ENCODE measurements at regions not wholly inside any gene's neighbourhood (a gene's known extent, or its start where the extent isn't known, plus 50 kb on each side); places are given as distances from the start of the nearest gene placed in this dataset.

- TF ChIP-seq PHF8 (IDR thresholded peaks at IDR 0.05; ENCODE audit: borderline replicate concordance, low read depth), result no peak
- no peak for TF ChIP-seq RCOR1 (IDR thresholded peaks at IDR 0.05; ENCODE audit: low read depth, low read length)
- TF ChIP-seq EHF (CRISPR knock-in tag; IDR thresholded peaks at IDR 0.05), result no peak
- TF ChIP-seq NFE2L2 (conservative IDR thresholded peaks at IDR 0.05; ENCODE audit: low read length), result no peak
- no peak for TF ChIP-seq POLR2AphosphoS2 (conservative IDR thresholded peaks at IDR 0.05; ENCODE audit: low read length)
- TF ChIP-seq MAZ (IDR thresholded peaks at IDR 0.05; ENCODE audit: borderline replicate concordance, low read depth, low read length), result no peak
- TF ChIP-seq ZNF302 (CRISPR knock-in tag; IDR thresholded peaks at IDR 0.05), result no peak
- no peak for TF ChIP-seq SMC3 (IDR thresholded peaks at IDR 0.05)
- FAIRE-seq (no peak), DNase-seq (ENCODE audit: low read depth in 1 of 2, low spot score in 1 of 2) (no peak), ATAC-seq (no peak)
- Histone ChIP-seq H3K4me3 (no peak overlapping the region), H3K4me1 (no peaks in the 10 kb centered on the region), H3K9me3 (no peaks in the 10 kb centered on the region; the same call in 2 of the 3 replicates), H3K27ac (no peak overlapping the region), H3K4me2 (no peak overlapping the region)
- CTCF ChIA-PET, result interaction anchor here (1.2 to 8.4 kb wide), 3 partner anchors 10 to 525 kb away, joined by 3 to 61 read pairs (median 6); no protein-coding TSS in a partner anchor
- POLR2A ChIA-PET, result no interaction called here
- WGBS (ENCODE audit: missing lambda C conversion rate), result 32% methylated on average over 4 of the region's 7 CpGs
These were observed 96.6 kb upstream of the GPR26 start for GRCh38 chr10:123569436-123570035.

GRCh38 chr10:123570051-123570897 lies 95.9 kb upstream of the GPR26 start:
- no peak for FAIRE-seq
- ATAC-seq, result no peak
- H3K9me3 ChIP-seq, result no peaks in the 10 kb centered on the region; the same call in 2 of the 3 replicates
- ChIA-PET POLR2A (no interaction called here), CTCF (interaction anchor here (1.2 to 8.4 kb wide), 4 partner anchors 10 to 526 kb away, joined by 3 to 61 read pairs (median 4); no protein-coding TSS in a partner anchor)
- H3K4me3 ChIP-seq, result no peak overlapping the region
- WGBS (ENCODE audit: missing lambda C conversion rate), result 44% methylated on average over 10 of the region's 20 CpGs
- no peak overlapping the region for H3K27ac ChIP-seq
- DNase-seq (ENCODE audit: low read depth in 1 of 2, low spot score in 1 of 2), result no peak
- no peak overlapping the region for H3K4me2 ChIP-seq
- no peaks in the 10 kb centered on the region for H3K4me1 ChIP-seq
- TF ChIP-seq NR3C1 (IDR thresholded peaks at IDR 0.05) (no peak), JUNB (IDR thresholded peaks at IDR 0.05) (no peak), CBX2 (IDR thresholded peaks at IDR 0.05; ENCODE audit: borderline replicate concordance, low read depth) (no peak), MYC (IDR thresholded peaks at IDR 0.05; ENCODE audit: borderline replicate concordance, low read length) (no peak), FOSL2 (IDR thresholded peaks at IDR 0.05) (no peak), FOSL2 (CRISPR knock-in tag; IDR thresholded peaks at IDR 0.05) (no peak), RARB (CRISPR knock-in tag; IDR thresholded peaks at IDR 0.05) (no peak), MAX (IDR thresholded peaks at IDR 0.05) (no peak), EHF (CRISPR knock-in tag; IDR thresholded peaks at IDR 0.05) (no peak), TP53 (CRISPR knock-in tag; IDR thresholded peaks at IDR 0.05) (no peak), POLR2AphosphoS2 (conservative IDR thresholded peaks at IDR 0.05; ENCODE audit: low read length) (no peak), REST (IDR thresholded peaks at IDR 0.05) (no peak), RNF2 (IDR thresholded peaks at IDR 0.05; ENCODE audit: borderline replicate concordance, low read depth) (no peak), TFCP2L1 (CRISPR knock-in tag; IDR thresholded peaks at IDR 0.05) (no peak), RFX5 (IDR thresholded peaks at IDR 0.05) (no peak), HDAC2 (IDR thresholded peaks at IDR 0.05) (no peak), FOXS1 (CRISPR knock-in tag; IDR thresholded peaks at IDR 0.05) (no peak), ZNF302 (CRISPR knock-in tag; IDR thresholded peaks at IDR 0.05) (no peak), JUN (IDR thresholded peaks at IDR 0.05) (no peak), BHLHE40 (IDR thresholded peaks at IDR 0.05; ENCODE audit: low read depth, low read length) (no peak), CEBPB (IDR thresholded peaks at IDR 0.05) (no peak)
